Vagina (tissue), 2 donors: ENCODE measurements at regions not wholly inside any gene's neighbourhood (a gene's known extent, or its start where the extent isn't known, plus 50 kb on each side); places are given as distances from the start of the nearest gene placed in this dataset.

Source experiments
- CTCF ChIP-seq, 3 experiments: fragments of 450-650 bp in 2 of 3; fragments of 200-600 bp in 1 of 3; sonication (generic) in 1 of 3; IDR thresholded peaks; one replicate each; pipeline ENCODE4 v1.5.1; 2017 to 2019; ENCODE audit warnings: antibody characterized with exemption in 3 of 3, mild to moderate bottlenecking in 2 of 3, moderate library complexity in 2 of 3
- POLR2A ChIP-seq, 2 donors: fragments of 450-650 bp; IDR thresholded peaks; one replicate each; pipeline ENCODE4 v1.6.1; 2017; ENCODE audit warnings: antibody characterized with exemption in 2 of 2, mild to moderate bottlenecking in 2 of 2, moderate library complexity in 2 of 2
- POLR2AphosphoS5 ChIP-seq, 2 donors: sonication (generic); formaldehyde crosslinking; IDR thresholded peaks; one replicate each; pipeline ENCODE4 v1.9.0; 2017; ENCODE audit warnings: antibody characterized with exemption in 2 of 2, mild to moderate bottlenecking in 2 of 2, low read depth in 1 of 2; ENCODE audit not compliant: insufficient read depth in 1 of 2

GRCh38 chr20:4088766-4089165, 59.9 kb upstream of the SMOX start:
- TF ChIP-seq CTCF (IDR thresholded peaks at IDR 0.05), result no peak
- no peak for TF ChIP-seq POLR2A (IDR thresholded peaks at IDR 0.05)
- TF ChIP-seq POLR2AphosphoS5 (IDR thresholded peaks at IDR 0.05; ENCODE audit: insufficient read depth in 1 of 2, low read depth in 1 of 2), result no peak
